GM21367 (cell line): ENCODE measurements at regions not wholly inside any gene's neighbourhood (a gene's known extent, or its start where the extent isn't known, plus 50 kb on each side); places are given as distances from the start of the nearest gene placed in this dataset.
"Not testable (repeated sequence)": the region's sequence is repeated elsewhere in the genome, so short reads cannot be mapped to it uniquely, and the experiment has no call there.

Experiments
- ATAC-seq: cut with Tn5 transposase; IDR thresholded peaks from one replicate; pipeline ENCODE4 v1.9.1; 2021; ENCODE audit not compliant: unreplicated experiment

DNA sequence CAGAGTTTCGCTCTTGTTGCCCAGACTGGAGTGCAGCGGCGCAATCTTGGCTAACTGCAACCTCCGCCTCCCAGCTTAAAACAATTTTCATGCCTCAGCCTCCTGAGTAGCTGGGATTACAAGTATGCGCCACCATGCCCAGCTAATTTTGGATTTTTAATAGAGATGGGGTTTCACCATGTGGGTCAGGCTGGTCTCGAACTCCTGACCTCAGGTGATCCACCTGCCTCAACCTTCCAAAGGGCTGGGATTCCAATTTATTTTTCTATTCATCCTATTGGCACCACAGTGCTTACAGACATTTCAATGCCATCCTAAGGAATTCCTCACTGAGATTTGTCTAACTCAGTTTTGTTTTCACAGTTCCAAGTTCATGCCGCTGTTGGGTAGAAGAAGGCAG lies 98.3 kb upstream of the EGLN3 start:
- not testable (repeated sequence) for ATAC-seq

- ATAC-seq, result no peak
These were observed 96.1 kb upstream of the EGLN3 start for GRCh38 chr14:34046799-34047520.

DNA sequence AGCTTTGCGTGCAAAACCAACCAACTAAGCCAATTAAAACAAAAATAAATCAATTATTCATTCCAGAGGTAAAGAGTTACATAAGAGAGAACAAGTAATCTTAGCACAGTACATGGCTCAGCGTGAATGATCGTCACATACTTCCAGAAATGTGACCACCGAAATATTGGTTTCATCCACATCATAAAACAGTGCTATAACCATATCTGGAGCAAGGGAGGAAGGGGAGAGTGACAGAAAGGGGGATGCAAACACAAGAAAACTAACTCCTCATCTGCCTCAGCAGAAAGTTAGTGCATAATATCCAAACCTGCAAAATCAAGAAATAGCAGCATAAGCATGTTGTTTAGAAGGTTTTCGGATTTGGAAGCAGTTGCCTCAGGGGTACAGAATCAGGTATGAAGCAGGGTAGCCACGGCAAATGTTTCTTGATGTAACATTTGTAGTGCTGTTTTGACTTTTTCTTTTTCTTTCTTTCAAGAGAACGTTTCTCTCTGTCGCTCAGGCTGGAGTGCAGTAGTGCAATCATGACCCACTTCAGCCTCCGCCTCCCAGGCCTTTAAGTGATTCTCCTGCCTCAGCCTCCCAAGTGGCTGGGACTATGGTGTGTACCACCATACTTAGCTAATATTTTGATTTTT lies 93.9 kb upstream of the EGLN3 start:
- ATAC-seq, result no peak

GRCh38 chr14:34044373-34044637 lies 93.4 kb upstream of the EGLN3 start:
- no peak for ATAC-seq

DNA sequence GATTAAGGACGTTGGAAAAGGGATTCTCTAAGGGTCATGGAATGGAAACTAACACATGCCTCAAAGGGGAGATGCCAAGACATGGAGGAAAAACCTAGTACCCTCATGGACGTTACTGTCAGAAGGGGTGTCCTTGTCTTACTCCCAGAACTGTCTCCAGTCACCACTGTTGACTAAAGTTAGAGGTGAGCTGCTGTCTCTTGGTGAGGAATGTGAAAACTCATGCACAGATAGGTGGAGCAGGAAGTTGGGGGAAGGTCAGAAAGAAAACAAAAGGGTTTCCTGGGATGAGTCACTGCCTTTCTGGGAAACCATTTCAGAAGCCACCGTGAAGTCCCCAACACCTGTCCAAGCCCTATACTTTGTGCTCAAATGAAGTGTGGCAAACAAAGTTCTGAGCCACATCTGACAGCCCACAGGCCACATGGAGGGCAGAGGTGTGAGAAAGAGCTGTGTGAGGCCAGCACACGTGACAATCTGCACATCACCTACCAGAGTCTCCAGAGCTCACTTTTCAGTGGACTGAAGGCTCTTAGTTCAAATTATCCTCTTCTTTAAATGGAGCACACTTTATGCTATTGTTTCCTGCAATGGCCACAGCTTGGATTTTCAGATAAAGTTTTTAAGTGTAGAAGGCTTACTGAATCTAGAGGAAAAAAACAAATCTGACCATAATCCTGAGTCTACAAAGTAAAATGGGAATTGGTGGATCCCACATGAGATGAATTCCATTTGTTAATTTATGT lies 92.9 kb upstream of the EGLN3 start:
- peak; percentile 89 for ATAC-seq

DNA sequence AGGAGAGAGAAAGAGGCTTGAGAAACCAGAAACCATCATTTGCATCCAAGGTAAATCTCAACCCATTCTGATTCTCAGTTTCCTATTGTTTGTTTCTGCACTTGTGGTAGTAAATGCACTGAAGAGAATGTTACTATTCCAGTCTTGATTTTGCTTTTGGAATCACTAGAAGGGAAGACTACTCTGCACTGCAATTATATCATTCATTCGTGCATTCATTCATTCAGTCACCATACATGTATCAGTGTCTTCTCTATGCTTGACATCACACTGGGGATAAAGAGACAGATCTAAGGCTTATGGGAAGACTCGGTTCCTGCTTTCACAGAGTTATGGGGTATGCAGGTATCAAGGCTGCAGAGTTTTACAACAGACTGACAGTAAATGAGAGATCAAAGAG lies 90.3 kb upstream of the EGLN3 start:
- ATAC-seq, result no peak

DNA sequence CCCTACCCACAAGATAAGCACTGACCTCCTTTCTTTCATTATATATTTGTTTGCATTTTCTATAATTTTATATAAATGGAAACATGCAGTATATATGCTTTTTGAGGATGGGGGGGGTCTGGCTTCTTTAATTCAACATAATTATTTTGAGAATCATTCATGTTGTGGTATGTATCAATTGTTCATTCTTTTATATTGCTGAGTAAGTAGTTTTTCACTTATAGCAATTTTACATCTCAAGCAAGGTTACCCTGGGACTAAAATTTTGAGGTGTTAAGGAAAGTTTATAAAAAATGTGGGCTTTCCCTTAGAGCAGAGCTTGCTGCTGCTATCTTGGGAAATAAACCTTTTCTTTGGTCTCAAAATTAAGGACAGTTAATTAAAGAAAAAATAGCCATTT lies 89.9 kb upstream of the EGLN3 start:
- no peak for ATAC-seq

- ATAC-seq, result no peak
These were observed 88.7 kb upstream of the EGLN3 start for GRCh38 chr14:34039428-34040047.

GRCh38 chr14:34038358-34039057 lies 87.6 kb upstream of the EGLN3 start:
- ATAC-seq, result no peak

DNA sequence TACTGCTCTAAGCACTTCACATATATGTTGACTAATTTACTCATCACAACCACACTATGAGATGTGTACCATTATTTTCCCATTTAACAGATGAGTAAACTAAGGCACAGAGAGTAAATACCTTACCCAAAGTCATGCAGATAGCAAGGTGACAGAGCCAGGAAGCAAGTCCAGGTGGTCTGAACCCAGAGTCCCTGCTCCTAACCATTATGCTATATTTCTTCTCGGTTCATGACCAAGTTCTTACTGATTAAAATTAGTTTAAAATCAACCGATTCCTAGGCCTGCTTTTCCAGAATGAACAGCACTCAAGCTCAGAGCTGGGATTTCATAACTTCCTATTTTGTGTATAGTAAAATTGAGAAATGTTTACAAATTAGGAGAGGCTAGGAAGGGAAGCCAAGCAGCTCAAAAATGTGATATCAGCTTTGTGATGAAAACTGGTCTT lies 85.5 kb upstream of the EGLN3 start:
- no peak for ATAC-seq

DNA sequence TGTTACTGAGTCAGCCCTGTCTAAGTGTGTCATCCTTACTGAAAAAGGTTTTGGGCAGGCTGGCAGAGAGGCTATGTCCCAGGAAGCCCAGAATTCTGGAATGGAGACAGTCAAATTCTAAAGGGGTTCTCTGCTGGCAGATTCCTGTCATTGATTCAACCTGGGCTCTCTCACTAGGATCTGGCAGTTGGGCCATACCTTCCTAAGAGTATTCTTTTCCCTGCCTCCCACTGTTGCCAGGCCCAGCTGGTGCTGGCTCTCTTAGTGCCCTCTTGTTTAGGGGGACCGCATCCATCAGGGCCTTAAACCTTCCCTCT lies 85.0 kb upstream of the EGLN3 start:
- no peak for ATAC-seq

- ATAC-seq, result no peak
These were observed 84.5 kb upstream of the EGLN3 start for GRCh38 chr14:34035177-34035933.

DNA sequence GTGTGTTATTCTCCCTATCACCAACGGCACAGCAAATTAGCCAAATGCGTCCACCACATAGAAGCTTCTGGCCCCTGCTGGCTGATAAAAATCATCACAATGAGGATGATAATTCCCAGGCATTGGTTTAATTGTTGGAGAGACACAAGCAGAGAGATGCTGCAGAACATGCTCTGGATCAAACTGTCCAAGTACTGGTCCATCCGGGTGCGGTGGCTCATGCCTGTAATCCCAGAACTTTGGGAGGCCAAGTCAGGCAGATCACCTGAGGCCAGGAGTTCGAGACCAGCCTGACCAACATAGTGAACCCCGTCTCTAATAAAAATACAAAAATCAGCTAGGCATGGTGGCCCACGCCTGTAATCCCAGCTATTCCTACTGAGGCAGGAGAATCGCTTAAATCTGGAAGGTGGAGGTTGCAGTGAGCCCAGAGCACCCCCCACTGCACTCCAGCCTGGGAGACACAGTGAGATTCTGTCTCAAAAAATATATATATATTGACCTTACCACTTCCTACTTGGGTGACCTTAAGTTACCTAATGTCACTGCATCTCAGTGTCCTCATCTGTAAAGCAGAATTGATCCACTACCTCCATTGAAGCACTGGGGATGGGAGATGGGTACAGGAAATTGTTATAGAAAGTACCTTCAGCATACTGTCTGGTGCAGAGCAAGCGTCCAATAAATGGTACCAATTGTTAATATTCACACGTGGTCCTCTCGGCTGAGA lies 83.7 kb upstream of the EGLN3 start:
- ATAC-seq, result no peak

DNA sequence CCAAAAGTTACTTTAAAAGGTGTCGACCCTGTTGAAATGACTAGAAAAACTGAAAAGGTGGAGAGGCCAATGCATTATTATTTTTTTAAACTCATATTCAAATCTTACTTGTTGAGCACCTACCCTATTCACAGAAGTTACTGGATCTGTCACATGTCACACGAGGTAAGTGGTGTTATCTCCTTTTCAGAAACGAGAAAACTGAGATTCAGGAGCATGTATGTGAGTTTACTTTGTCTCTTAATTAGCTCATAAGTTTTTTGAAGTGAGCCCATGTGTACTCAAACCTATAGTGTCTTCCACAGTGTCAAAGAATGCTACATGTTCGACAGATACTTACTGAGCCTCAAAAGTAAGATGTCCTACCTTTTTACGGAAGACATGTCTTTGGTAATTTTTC lies 81.8 kb upstream of the EGLN3 start:
- no peak for ATAC-seq

DNA sequence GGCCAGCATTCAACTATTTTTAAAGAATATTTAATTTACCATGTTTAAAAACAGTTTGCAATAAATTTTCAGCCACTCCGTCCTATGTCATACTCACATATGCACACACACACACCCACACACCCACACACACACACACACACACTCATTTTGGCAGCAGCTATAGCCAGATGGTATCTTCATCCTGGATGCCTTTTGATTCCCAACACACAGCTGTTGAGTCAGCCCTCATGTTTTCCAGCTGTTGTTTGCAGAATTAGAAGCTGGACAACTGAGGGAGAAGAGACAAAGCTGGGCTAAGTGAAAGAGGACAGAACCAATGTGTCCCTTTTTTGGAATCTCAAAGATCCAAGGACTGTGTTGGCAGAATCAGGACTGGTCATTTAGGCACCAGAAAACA lies 80.0 kb upstream of the EGLN3 start:
- ATAC-seq, result no peak

GRCh38 chr14:34029921-34030334 lies 79.1 kb upstream of the EGLN3 start:
- ATAC-seq, result no peak

- no peak for ATAC-seq
These were observed 77.2 kb upstream of the EGLN3 start for GRCh38 chr14:34027990-34028495.

DNA sequence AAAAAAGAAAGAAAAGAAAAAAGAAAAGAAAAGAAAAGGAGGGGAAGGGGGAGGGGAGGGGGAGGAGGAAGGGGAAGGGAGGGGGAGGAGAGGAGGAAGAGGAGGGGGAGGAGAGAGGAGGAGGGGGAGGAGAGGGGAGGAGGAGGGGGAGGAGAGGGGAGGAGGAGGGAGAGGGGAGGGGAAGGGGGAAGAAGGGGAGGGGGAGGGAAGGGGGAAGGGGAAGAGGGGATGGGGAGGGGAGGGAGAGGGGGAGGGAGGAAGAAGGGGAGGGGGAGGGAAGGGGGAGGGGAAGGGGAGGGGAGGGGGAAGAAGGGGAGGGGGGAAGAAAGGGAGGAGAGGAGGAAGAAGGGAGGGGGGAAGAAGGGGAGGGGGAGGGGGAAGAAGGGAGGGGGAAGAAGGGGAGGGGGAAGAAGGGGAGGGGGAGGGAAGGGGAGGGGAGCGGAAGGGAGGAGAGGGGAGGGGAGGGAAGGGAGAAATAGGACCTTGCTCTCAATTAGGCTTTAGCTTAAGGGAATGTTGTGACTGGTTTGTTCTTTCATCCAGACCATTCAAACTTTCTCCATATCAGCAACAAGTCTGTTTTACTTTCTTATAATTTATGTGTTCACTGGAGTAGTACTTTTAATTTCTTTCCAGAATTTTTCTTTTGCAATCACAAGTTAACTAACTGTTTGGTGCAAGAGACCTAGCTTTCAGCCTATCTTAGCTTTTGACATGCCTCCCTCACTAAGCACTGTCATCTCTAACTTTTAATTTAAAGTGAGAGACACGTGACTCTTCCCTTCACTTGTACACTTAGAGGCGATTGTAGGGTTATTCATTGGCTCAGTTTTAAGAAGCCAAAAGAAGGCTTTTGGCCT lies 76.5 kb upstream of the EGLN3 start:
- ATAC-seq, result no peak
